Spinal cord (tissue), 9 donors: ENCODE measurements at regions not wholly inside any gene's neighbourhood (a gene's known extent, or its start where the extent isn't known, plus 50 kb on each side); places are given as distances from the start of the nearest gene placed in this dataset.

Experiments
- DNase-seq, 6 donors: peaks; one replicate each; pipeline versions ENCODE4 v3.0.0 to v3.0.0-alpha.2; 2013 to 2015; ENCODE audit warnings: low spot score in 6 of 6, low read depth in 4 of 6
- H3K27ac ChIP-seq: one replicate; pipeline ENCODE4 v1.5.1; 2013; ENCODE audit warnings: low read depth, low read length, control low read depth
- H3K27me3 ChIP-seq: one replicate; pipeline ENCODE4 v1.6.1; 2013; ENCODE audit warnings: low read length; ENCODE audit not compliant: control insufficient read depth, insufficient read depth
- H3K36me3 ChIP-seq: one replicate; pipeline ENCODE4 v1.6.1; 2013; ENCODE audit warnings: low read length; ENCODE audit not compliant: control insufficient read depth, insufficient read depth
- H3K4me1 ChIP-seq: one replicate; pipeline ENCODE4 v1.6.1; 2013; ENCODE audit warnings: low read length; ENCODE audit not compliant: control insufficient read depth, insufficient read depth
- H3K4me3 ChIP-seq: one replicate; pipeline ENCODE4 v1.5.1; 2013; ENCODE audit warnings: low read depth, low read length, control low read depth
- H3K9me3 ChIP-seq: one replicate; pipeline ENCODE4 v1.6.1; 2013; ENCODE audit warnings: low read length; ENCODE audit not compliant: control insufficient read depth, insufficient read depth
- WGBS: methylation state at CpG from one replicate; pipeline ENCODE4 v1.1.5; 2013; ENCODE audit warnings: missing lambda C conversion rate; ENCODE audit not compliant: insufficient coverage; 5-methylcytosine and 5-hydroxymethylcytosine counted together
- donor health status: healthy.

DNA sequence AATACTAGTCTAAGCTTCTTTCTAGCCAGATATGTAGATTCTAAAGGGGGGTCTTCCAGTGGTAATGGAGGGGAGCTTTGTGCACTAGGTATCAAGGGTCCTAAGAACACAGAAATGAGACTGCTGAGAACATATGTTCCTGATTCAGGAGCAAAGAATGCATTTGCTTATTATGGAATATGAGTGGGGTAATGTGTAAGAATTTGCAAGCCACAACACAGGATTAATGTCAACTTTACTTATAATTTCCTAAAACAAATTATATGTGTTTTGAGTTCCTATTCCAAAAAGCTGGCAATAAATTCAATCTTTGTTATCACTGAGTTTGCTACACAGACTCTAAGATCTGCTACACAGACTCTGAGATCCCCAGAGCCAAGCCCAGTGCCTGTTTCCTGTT, 357.0 kb upstream of the PTBP2 start:
- Histone ChIP-seq H3K4me3 (no peak overlapping the region), H3K4me1 (no peaks in the 10 kb centered on the region), H3K27ac (no peak overlapping the region), H3K36me3 (no peaks in the 10 kb centered on the region), H3K9me3 (no peaks in the 10 kb centered on the region), H3K27me3 (no peaks in the 10 kb centered on the region)
- DNase-seq, result no peak

DNA sequence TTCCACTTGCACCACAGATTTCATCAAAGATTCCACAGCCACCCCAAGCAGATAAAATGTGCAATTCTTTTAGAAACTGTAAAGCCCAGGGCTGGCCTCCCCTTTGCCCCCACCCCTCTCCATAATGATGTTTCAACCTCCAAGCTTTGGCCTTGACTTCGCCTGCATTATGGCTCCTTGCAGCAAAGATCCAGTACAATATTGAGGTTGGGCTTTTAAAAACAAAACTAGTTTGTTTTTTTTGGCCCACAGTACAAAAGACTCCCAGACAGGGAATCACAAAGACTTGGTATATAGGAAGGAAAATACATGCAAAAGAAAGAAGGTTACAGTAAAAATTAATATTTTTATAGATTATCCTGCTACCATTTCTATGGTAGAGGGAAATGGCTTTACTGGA, 356.5 kb upstream of the PTBP2 start:
- Histone ChIP-seq H3K27ac (no peak overlapping the region), H3K4me3 (no peak overlapping the region), H3K27me3 (no peaks in the 10 kb centered on the region), H3K36me3 (no peaks in the 10 kb centered on the region), H3K9me3 (no peaks in the 10 kb centered on the region), H3K4me1 (no peaks in the 10 kb centered on the region)
- DNase-seq, result peak in 1 of 6 donors; percentile 32
- WGBS, result no CpG with 5 or more reads among the region's 1 CpG

DNA sequence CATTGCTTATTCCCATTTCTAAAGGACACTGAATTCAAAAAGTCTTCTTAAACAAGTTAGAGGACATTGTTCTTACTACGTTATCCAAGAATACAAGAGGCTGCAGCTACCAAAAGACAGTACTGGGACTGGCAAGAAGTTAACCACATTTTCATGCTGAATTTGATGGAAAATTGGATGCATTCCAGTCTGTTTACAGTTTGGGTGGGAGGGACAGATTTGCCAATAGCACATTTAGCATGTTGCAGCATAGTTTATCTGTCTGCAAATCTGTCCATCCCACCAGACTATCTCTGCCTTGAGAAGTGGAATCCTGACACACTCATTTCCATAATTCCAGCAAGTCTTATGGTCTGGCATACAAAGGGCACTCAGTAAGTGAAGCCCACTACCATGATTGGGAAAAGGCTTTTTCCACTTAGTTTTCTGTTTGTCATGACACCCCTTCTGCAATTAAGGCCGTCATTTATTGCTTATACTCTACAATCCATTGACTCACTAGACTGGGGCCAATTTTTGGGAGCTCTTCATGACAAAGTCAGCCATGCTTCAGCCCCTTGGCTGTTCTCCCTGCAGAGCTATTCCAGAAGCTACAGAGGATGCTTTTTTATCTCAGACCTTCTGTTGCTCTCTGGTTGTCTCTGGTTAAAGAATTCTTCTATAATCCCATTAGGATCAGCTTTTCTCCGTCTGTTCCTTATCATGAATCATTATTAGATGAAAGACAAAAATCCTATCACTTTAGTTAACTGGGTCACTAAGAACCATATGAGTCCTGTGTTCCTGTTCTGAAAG, 355.8 kb upstream of the PTBP2 start:
- H3K27me3 ChIP-seq, result no peaks in the 10 kb centered on the region
- no peaks in the 10 kb centered on the region for H3K36me3 ChIP-seq
- H3K9me3 ChIP-seq, result no peaks in the 10 kb centered on the region
- no peak overlapping the region for H3K4me3 ChIP-seq
- H3K27ac ChIP-seq, result no peak overlapping the region
- no peaks in the 10 kb centered on the region for H3K4me1 ChIP-seq
- 50% methylated on average over 1 of the region's 3 CpGs for WGBS
- DNase-seq, result peak in 2 of 6 donors; percentile 9 to 10

DNA sequence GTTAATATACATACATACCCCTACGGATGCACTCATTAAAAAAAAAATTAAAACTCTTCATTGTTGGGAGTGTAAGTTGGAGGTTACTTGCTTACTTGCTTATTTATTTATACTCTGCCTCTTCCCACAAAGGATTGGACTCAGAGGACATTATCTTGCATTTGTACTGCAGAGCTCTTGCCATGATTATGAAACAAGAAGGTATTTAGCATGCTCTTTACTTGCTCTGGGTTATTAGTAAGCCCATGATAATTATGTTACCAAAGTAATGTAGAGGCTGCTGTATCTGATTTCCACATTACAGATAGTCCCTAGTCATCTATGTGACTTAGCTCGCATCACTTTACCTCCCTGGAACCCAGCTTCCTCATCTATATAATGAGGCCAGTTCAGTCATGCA, 355.1 kb upstream of the PTBP2 start:
- no peak for DNase-seq
- Histone ChIP-seq H3K27me3 (no peaks in the 10 kb centered on the region), H3K4me3 (no peak overlapping the region), H3K9me3 (no peaks in the 10 kb centered on the region), H3K27ac (no peak overlapping the region), H3K36me3 (no peaks in the 10 kb centered on the region), H3K4me1 (no peaks in the 10 kb centered on the region)
- WGBS, result no CpG with 5 or more reads among the region's 2 CpGs

DNA sequence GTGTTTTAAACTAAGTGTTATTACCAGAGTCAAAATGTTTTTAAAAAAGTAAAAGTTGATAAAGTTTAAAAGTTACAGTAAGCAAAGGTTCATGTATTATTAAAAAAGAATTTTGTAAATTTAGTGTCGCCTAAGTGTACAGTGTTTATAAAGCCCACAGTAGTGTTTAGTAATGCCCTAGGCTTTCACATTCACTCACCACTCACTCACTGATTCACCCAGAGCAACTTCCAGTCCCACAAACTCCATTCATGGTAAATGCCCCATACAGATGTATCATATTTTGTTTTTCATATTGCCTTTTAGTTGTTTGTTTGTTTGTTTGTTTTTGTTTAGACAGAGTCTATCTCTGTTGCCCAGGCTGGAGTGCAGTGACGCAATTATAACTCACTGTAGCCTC, 353.8 kb upstream of the PTBP2 start:
- no peak for DNase-seq
- H3K4me1 ChIP-seq, result no peaks in the 10 kb centered on the region
- no peaks in the 10 kb centered on the region for H3K9me3 ChIP-seq
- no CpG with 5 or more reads among the region's 2 CpGs for WGBS
- H3K27me3 ChIP-seq, result no peaks in the 10 kb centered on the region
- no peak overlapping the region for H3K27ac ChIP-seq
- no peaks in the 10 kb centered on the region for H3K36me3 ChIP-seq
- H3K4me3 ChIP-seq, result no peak overlapping the region

DNA sequence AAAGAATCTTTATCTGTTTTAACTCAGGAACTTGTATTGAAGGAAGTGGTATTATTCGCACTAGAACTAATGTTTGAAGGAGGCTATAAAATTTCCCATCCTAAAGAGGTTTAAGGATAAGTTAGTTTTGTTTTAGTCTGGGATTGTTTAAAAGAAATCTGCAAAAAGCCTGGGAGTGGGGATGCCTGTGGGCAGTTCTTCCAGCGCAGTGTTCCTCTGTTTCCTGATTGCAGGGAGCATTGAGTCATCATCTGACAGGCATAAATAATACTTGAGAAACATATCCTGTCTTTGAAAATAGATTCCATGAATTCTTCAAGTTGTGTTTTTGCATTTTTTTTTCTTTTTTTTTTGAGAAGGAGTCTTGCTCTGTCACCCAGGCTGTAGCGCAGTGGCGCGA, 350.8 kb upstream of the PTBP2 start:
- Histone ChIP-seq H3K36me3 (no peaks in the 10 kb centered on the region), H3K9me3 (no peaks in the 10 kb centered on the region), H3K27ac (no peak overlapping the region), H3K4me1 (no peaks in the 10 kb centered on the region), H3K4me3 (no peak overlapping the region), H3K27me3 (no peaks in the 10 kb centered on the region)
- no CpG with 5 or more reads among the region's 5 CpGs for WGBS
- DNase-seq, result no peak

DNA sequence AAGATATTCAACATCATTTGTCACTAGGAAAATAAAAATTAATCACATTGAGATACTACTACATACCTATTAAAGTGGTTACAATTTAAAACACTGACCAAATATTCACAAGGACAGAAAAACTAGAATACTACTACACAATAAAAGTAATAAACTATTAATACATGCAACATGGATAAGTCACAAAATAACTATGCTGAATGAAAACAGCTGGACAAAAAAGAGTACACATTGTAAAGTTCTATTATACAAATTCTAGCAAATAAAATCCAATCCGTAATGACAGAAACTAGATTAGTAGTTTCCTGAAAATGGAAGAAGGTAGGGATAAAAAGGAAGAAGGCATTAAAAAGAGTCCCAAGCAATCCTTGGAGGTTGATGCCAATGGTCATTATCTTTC, 348.7 kb upstream of the PTBP2 start:
- no peaks in the 10 kb centered on the region for H3K9me3 ChIP-seq
- DNase-seq, result no peak
- WGBS, result no CpG with 5 or more reads among the region's 1 CpG
- H3K36me3 ChIP-seq, result no peaks in the 10 kb centered on the region
- no peaks in the 10 kb centered on the region for H3K27me3 ChIP-seq
- no peaks in the 10 kb centered on the region for H3K4me1 ChIP-seq
- H3K4me3 ChIP-seq, result no peak overlapping the region
- H3K27ac ChIP-seq, result no peak overlapping the region

DNA sequence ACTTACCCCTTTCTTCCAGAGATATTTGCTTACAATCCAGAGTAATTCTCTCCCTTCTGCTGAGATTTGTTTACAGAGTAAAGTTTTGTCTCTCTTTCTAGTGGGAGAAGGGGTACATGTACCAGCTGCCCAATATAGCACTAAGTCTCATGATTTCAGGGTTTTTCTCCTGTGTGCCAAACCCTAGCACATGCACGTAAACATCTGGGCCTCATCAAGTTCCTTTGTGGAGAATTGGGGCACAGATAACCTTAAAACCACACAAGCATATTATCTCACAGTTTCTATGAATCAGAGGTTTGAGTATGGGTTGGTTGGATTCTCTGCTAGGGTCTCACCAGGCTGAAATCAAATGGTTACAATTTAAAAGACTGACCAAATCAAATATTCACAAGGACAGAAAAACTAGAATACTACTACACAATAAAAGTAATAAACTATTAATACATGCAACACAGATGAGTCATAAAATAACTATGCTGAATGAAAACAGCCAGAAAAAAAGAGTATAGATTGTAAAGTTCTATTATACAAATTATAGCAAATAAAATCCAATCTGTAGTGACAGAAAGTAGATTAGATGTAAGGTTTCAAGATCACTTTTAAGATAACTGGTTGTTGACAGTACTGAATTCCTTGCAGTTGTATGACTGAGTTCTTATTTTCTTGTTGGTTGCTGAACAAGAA, 347.4 kb upstream of the PTBP2 start:
- H3K27me3 ChIP-seq, result no peaks in the 10 kb centered on the region
- 100% methylated on average over 1 of the region's 1 CpG for WGBS
- DNase-seq, result no peak
- H3K27ac ChIP-seq, result no peak overlapping the region
- H3K4me1 ChIP-seq, result no peaks in the 10 kb centered on the region
- no peak overlapping the region for H3K4me3 ChIP-seq
- H3K9me3 ChIP-seq, result no peaks in the 10 kb centered on the region
- H3K36me3 ChIP-seq, result no peaks in the 10 kb centered on the region

DNA sequence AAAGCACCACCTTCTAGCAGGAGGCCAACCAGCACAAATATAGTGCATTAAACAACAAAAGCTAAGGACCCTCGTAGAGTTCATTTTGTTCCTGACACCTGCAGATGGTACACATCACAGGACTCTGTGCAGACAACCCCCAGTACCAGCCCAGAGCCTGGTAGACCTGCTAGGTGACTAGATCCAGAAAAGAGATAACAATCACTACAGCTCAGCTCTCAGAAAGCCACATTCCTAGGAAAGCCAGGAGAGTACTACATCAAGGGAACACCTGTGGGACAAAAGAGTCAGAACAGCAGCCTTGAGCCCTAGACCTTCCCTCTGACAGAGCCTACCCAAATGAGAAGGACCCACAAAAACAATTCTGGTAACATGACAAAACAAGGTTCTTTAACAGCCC, 344.7 kb upstream of the PTBP2 start:
- no peaks in the 10 kb centered on the region for H3K27me3 ChIP-seq
- no peaks in the 10 kb centered on the region for H3K9me3 ChIP-seq
- H3K4me1 ChIP-seq, result no peaks in the 10 kb centered on the region
- no peaks in the 10 kb centered on the region for H3K36me3 ChIP-seq
- no peak for DNase-seq
- 93% methylated on average over 1 of the region's 1 CpG for WGBS
- no peak overlapping the region for H3K4me3 ChIP-seq
- H3K27ac ChIP-seq, result no peak overlapping the region

DNA sequence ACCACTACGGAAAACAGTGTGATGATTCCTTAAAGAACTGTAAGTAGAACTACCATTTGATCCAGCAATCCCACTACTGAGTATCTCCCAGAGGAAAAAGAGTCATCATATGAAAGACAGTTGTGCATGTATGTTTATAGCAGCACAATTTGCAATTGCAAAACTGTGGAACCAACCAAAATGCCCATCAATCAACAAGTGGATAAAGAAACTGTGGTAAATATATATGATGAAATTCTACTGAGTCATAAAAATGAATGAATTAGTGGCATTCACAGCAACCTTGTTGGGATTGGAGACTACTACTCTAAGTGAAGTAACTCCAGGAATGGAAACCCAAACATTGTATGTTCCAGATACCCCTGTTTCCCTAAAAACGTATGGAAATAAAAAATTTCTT, 337.0 kb upstream of the PTBP2 start:
- H3K27ac ChIP-seq, result no peak overlapping the region
- no peaks in the 10 kb centered on the region for H3K4me1 ChIP-seq
- H3K27me3 ChIP-seq, result no peaks in the 10 kb centered on the region
- no CpG with 5 or more reads among the region's 2 CpGs for WGBS
- no peak overlapping the region for H3K4me3 ChIP-seq
- no peaks in the 10 kb centered on the region for H3K9me3 ChIP-seq
- no peaks in the 10 kb centered on the region for H3K36me3 ChIP-seq
- no peak for DNase-seq
